Left ventricle myocardium inferior (tissue), 1 donor: ENCODE measurements at regions not wholly inside any gene's neighbourhood (a gene's known extent, or its start where the extent isn't known, plus 50 kb on each side); places are given as distances from the start of the nearest gene placed in this dataset.

Experiments used
- DNase-seq: peaks from one replicate; pipeline ENCODE4 v3.0.0-alpha.2; 2020
- H3K27ac ChIP-seq: fragments of 200-600 bp; replicated peaks from 2 replicates; pipeline ENCODE4 v1.8.0; 2021
- H3K27me3 ChIP-seq: fragments of 200-600 bp; 2 replicates; pipeline ENCODE4 v1.8.0; 2021; ENCODE audit warnings: low read depth
- H3K36me3 ChIP-seq: fragments of 200-600 bp; 2 replicates; pipeline ENCODE4 v1.8.0; 2021
- H3K4me1 ChIP-seq: fragments of 200-600 bp; 2 replicates; pipeline ENCODE4 v1.8.0; 2021
- H3K4me3 ChIP-seq: fragments of 200-600 bp; 2 replicates; pipeline ENCODE4 v1.8.0; 2021; ENCODE audit warnings: mild to moderate bottlenecking, moderate library complexity
- H3K9me3 ChIP-seq: fragments of 200-600 bp; replicated peaks from 2 replicates; pipeline ENCODE4 v1.8.0; 2021
- CTCF ChIP-seq: fragments of 200-600 bp; IDR thresholded peaks from 2 replicates; pipeline ENCODE4 v1.8.0; 2021; ENCODE audit warnings: antibody characterized with exemption, mild to moderate bottlenecking, borderline replicate concordance
- intact Hi-C: fragments of 100-400 bp; cut with micrococcal nuclease; formaldehyde crosslinking; loops from one replicate; pipeline ENCODE4 v1.11.0; 2022
- donor health status: DM: no; HTN: yes; CAD: no; lungs with severe emphysema.

- peaks cover 17% of the 10 kb centered on the region for H3K9me3 ChIP-seq
- no peak for TF ChIP-seq CTCF
- H3K27ac ChIP-seq, result no peak overlapping the region
- H3K27me3 ChIP-seq, result no peaks in the 10 kb centered on the region
- DNase-seq, result no peak
- no peaks in the 10 kb centered on the region for H3K36me3 ChIP-seq
- H3K4me3 ChIP-seq, result no peak overlapping the region
- intact Hi-C loops, result no loop called here
- no peaks in the 10 kb centered on the region for H3K4me1 ChIP-seq
Measured at GRCh38 chr13:38213314-38213713, 136.3 kb upstream of the UFM1 start.

DNA sequence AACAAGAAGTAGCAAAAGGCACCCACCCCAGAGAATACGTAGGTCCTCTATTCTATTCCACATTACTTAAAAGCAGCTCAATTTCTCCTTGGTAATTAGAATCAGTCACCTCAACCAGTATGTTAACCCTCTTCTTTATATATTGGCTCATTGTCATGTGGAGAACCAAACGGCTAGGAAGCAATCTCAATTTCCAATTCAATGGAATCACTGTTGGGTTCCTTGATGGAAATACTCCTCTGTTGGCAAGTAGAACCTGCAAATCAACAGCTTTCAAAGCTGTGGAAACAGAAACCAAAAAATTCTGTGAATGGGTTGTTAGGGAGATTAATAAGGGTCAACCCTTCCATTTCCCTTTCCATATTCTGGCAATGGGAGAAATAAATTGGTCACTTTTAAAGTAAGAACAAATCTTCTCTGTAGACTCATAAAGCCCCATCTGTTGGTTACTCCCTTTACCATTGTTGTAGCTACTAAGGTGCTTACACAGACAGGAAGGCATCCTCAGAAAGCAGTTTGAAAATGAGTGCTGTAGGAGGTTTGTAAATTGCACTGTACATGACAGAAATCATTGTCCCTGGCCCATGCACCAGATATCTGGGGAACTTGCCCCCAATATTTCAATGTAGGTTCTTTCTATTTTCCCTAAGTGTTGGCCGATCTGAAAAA, 138.6 kb upstream of the UFM1 start:
- no peak overlapping the region for H3K4me3 ChIP-seq
- H3K27ac ChIP-seq, result no peak overlapping the region
- H3K9me3 ChIP-seq, result peaks cover 17% of the 10 kb centered on the region
- TF ChIP-seq CTCF, result no peak
- no peaks in the 10 kb centered on the region for H3K36me3 ChIP-seq
- H3K27me3 ChIP-seq, result no peaks in the 10 kb centered on the region
- no peak for DNase-seq
- H3K4me1 ChIP-seq, result no peaks in the 10 kb centered on the region
- intact Hi-C loops, result no loop called here

- no peak for DNase-seq
- Histone ChIP-seq H3K4me1 (no peaks in the 10 kb centered on the region), H3K9me3 (no peaks in the 10 kb centered on the region), H3K4me3 (no peak overlapping the region), H3K27ac (no peak overlapping the region), H3K27me3 (no peaks in the 10 kb centered on the region), H3K36me3 (no peaks in the 10 kb centered on the region)
- intact Hi-C loops, result no loop called here
- no peak for TF ChIP-seq CTCF
Measured at GRCh38 chr13:38204556-38204955, 145.1 kb upstream of the UFM1 start.

DNA sequence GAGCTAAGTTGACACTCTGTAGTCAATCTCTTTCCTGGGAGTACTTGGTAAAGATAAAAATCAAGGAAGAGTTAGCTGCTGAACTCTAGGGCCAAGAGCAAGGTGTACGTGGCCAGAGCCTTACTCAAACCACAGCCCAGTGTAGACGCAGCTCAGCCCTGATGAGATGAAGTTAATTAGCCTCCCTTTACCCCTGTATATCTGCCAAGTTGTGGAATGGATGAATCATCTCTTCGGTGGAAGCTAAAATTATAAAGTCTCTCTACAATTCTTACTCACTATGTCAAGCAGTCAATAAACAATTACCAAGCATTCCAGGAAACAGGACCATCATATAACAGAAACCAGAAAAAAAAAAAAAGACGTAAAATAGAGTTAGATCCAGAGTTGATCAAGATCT, 146.9 kb upstream of the UFM1 start:
- Histone ChIP-seq H3K27me3 (no peaks in the 10 kb centered on the region), H3K9me3 (no peaks in the 10 kb centered on the region), H3K36me3 (no peaks in the 10 kb centered on the region), H3K4me3 (no peak overlapping the region), H3K4me1 (no peaks in the 10 kb centered on the region), H3K27ac (no peak overlapping the region)
- TF ChIP-seq CTCF, result no peak
- intact Hi-C loops, result no loop called here
- DNase-seq, result no peak

GRCh38 chr13:38191016-38191415, 158.6 kb upstream of the UFM1 start:
- no peak overlapping the region for H3K4me3 ChIP-seq
- intact Hi-C loops, result no loop called here
- no peak for TF ChIP-seq CTCF
- H3K27ac ChIP-seq, result no peak overlapping the region
- no peaks in the 10 kb centered on the region for H3K4me1 ChIP-seq
- no peaks in the 10 kb centered on the region for H3K9me3 ChIP-seq
- no peaks in the 10 kb centered on the region for H3K27me3 ChIP-seq
- H3K36me3 ChIP-seq, result no peaks in the 10 kb centered on the region
- DNase-seq, result no peak
